K562 (cell line): ENCODE measurements at regions not wholly inside any gene's neighbourhood (a gene's known extent, or its start where the extent isn't known, plus 50 kb on each side); places are given as distances from the start of the nearest gene placed in this dataset.

ENCODE experiments used
- ATAC-seq: fragments of 200-7000 bp; cut with Tn5 transposase; 3 replicates; pipeline ENCODE4 v1.9.1; 2020; ENCODE audit warnings: moderate library complexity
- BruUV-seq: library from RNA; stranded (reverse); fragments of 400-500 nt; replicated peaks from 2 replicates; lab custom pipeline; 2021; lab: Mats Ljungman, UMichigan
- CTCF ChIA-PET: fragments of 300-600 bp; formaldehyde crosslinking; extraction: SDS; loops from one replicate; lab custom pipeline; 2021; ENCODE audit warnings: low intra/inter-chr PET ratio; lab: Yijun Ruan, JAX
- POLR2A ChIA-PET: fragments of 300-600, 350-650 bp; sonication (Branson Sonifier 250); formaldehyde crosslinking; extraction: SDS; loops from one replicate; lab custom pipeline; 2021; ENCODE audit warnings: antibody characterized with exemption, inconsistent platforms; lab: Yijun Ruan, JAX
- DNase-seq, 4 experiments: peaks; one replicate each; pipeline versions ENCODE4 v3.0.0 to v3.0.0-alpha.2; 2011 to 2018; ENCODE audit warnings: low spot score in 3 of 4, mixed read lengths in 3 of 4; ENCODE audit errors: extremely low read depth in 1 of 4
- FAIRE-seq: peaks from 2 replicates; lab custom pipeline; 2011; peaks lifted over from hg19 to GRCh38; lab: Jason Lieb, UNC
- H2AFZ ChIP-seq: 2 replicates; pipeline ENCODE4 v1.6.0; 2011; ENCODE audit warnings: low read depth, low read length, control low read depth, inconsistent platforms
- H3K27ac ChIP-seq: fragments of 200-600 bp; 3 replicates; pipeline ENCODE4 v1.8.0; 2011; ENCODE audit warnings: low read depth, mild to moderate bottlenecking, control low read depth, inconsistent platforms, low read length, moderate library complexity, mixed read lengths; ENCODE audit errors: extremely low read depth
- H3K27me3 ChIP-seq, 2 experiments: fragments of 300-600 bp in 1 of 2; 2 replicates in 1 of 2; 3 replicates in 1 of 2; pipeline versions ENCODE4 v1.6.0 to v1.8.0; 2011; ENCODE audit warnings: inconsistent platforms in 2 of 2, low read length in 2 of 2, mild to moderate bottlenecking in 1 of 2, mixed read lengths in 1 of 2, moderate library complexity in 1 of 2; ENCODE audit not compliant: control insufficient read depth in 2 of 2, insufficient read depth in 2 of 2
- H3K36me3 ChIP-seq: fragments of 300-600 bp; 3 replicates; pipeline ENCODE4 v1.8.0; 2011; ENCODE audit warnings: mild to moderate bottlenecking, low read length, inconsistent platforms; ENCODE audit not compliant: control insufficient read depth, insufficient read depth
- H3K4me1 ChIP-seq, 2 experiments: fragments of 200-600 bp in 1 of 2; replicated peaks in 1 of 2; 2 replicates in 1 of 2; 3 replicates in 1 of 2; pipeline versions ENCODE4 v1.5.1 to v1.8.0; 2011; ENCODE audit warnings: inconsistent platforms in 2 of 2, low read length in 2 of 2, mild to moderate bottlenecking in 1 of 2, mixed read lengths in 1 of 2, moderate library complexity in 1 of 2; ENCODE audit not compliant: control insufficient read depth in 2 of 2, insufficient read depth in 2 of 2
- H3K4me2 ChIP-seq: 2 replicates; pipeline ENCODE4 v1.6.1; 2011; ENCODE audit warnings: low read length, control low read depth, inconsistent platforms, mixed read lengths; ENCODE audit not compliant: insufficient read depth
- H3K4me3 ChIP-seq: fragments of 200-600 bp; sonication (generic), shearing (Covaris generic); 2 replicates; pipeline ENCODE4 v1.5.1; 2016; ENCODE audit warnings: control low read depth, inconsistent platforms
- H3K79me2 ChIP-seq: fragments of 200-600 bp; 3 replicates; pipeline ENCODE4 v1.8.0; 2011; ENCODE audit warnings: low read length, inconsistent platforms; ENCODE audit not compliant: control insufficient read depth, insufficient read depth
- H3K9ac ChIP-seq, 2 experiments: 2 replicates each; pipeline versions ENCODE4 v1.6.0 to v1.6.1; 2011; ENCODE audit warnings: low read depth in 2 of 2, low read length in 2 of 2, control low read depth in 1 of 2, inconsistent platforms in 1 of 2, mild to moderate bottlenecking in 1 of 2, mixed read lengths in 1 of 2; ENCODE audit not compliant: insufficient read depth in 1 of 2
- H3K9me1 ChIP-seq: one replicate; pipeline ENCODE4 v1.6.0; 2011; ENCODE audit warnings: inconsistent platforms, mild to moderate bottlenecking, low read length, moderate library complexity; ENCODE audit not compliant: control insufficient read depth, insufficient read depth
- H3K9me3 ChIP-seq: replicated peaks from 2 replicates; pipeline ENCODE4 v1.5.1; 2011; ENCODE audit warnings: low read depth, low read length, inconsistent platforms; ENCODE audit not compliant: control insufficient read depth, insufficient read depth
- H4K20me1 ChIP-seq: replicated peaks from 2 replicates; pipeline ENCODE4 v1.6.1; 2011; ENCODE audit warnings: low read length, inconsistent platforms, mixed read lengths; ENCODE audit not compliant: control insufficient read depth, insufficient read depth
- CCNT2 ChIP-seq: IDR thresholded peaks from 2 replicates; pipeline ENCODE4 v1.6.1; 2011; ENCODE audit warnings: borderline replicate concordance, low read depth, mild to moderate bottlenecking, moderate library complexity, mixed read lengths, low read length; ENCODE audit not compliant: insufficient read length; ENCODE audit errors: extremely low read depth
- DMBX1 ChIP-seq: fragments of 250-450 bp; sonication (Bioruptor Pico); IDR thresholded peaks from 2 replicates; pipeline ENCODE4 v1.8.0; 2022; ENCODE audit warnings: inconsistent platforms, mild to moderate bottlenecking, moderate library complexity, borderline replicate concordance
- EP400 ChIP-seq: fragments of 450-650 bp; IDR thresholded peaks from 2 replicates; pipeline ENCODE4 v1.6.1; 2017; ENCODE audit warnings: antibody characterized with exemption, mild to moderate bottlenecking, moderate library complexity
- HSF4 ChIP-seq: fragments of 250-450 bp; sonication (Bioruptor Pico); IDR thresholded peaks from 2 replicates; pipeline ENCODE4 v2.1.2; 2022; ENCODE audit warnings: mild to moderate bottlenecking, moderate library complexity, borderline replicate concordance
- IRF9 ChIP-seq: fragments of 450-650 bp; IDR thresholded peaks from 2 replicates; pipeline ENCODE4 v1.6.1; 2016; ENCODE audit warnings: missing biosample characterization, missing genetic modification characterization
- MTA2 ChIP-seq: fragments of 450-650 bp; IDR thresholded peaks from 2 replicates; pipeline ENCODE4 v1.6.1; 2016; ENCODE audit warnings: low read depth
- TAL1 ChIP-seq: fragments of 450-650 bp; IDR thresholded peaks from 2 replicates; pipeline ENCODE4 v1.6.1; 2016; ENCODE audit warnings: mild to moderate bottlenecking
- TBP ChIP-seq: optimal IDR thresholded peaks from 2 replicates; pipeline ENCODE3; 2011; ENCODE audit warnings: low read depth, low read length, improper control_type of control experiment
- YBX1 ChIP-seq: fragments of 450-650 bp; IDR thresholded peaks from 2 replicates; pipeline ENCODE4 v1.7.1; 2016; ENCODE audit warnings: mild to moderate bottlenecking
- ZNF592 ChIP-seq: fragments of 450-650 bp; IDR thresholded peaks from 2 replicates; pipeline ENCODE4 v1.6.1; 2017; ENCODE audit warnings: antibody characterized with exemption, mild to moderate bottlenecking
- WGBS: fragments of 100-300 bp; shearing (Covaris generic); methylation state at CpG from one replicate; pipeline ENCODE4 v1.1.6; 2016; ENCODE audit warnings: low coverage, mixed read lengths; ENCODE audit not compliant: insufficient coverage; ENCODE audit errors: missing lambda C conversion rate; 5-methylcytosine and 5-hydroxymethylcytosine counted together
- in situ Hi-C: fragments of 300-500 bp; cut with MboI; formaldehyde crosslinking; loops from 4 replicates; pipeline ENCODE4 v1.15.0; 2018; ENCODE audit warnings: inconsistent platforms, mixed read lengths
- intact Hi-C: fragments of 100-400 bp; cut with micrococcal nuclease; formaldehyde crosslinking; loops from 2 replicates; pipeline ENCODE4 v1.14.2; 2022

GRCh38 chr20:40336533-40336932 is 352.5 kb downstream of the MAFB start:
- Histone ChIP-seq H2AFZ (no peak overlapping the region), H3K4me3 (no peak overlapping the region), H3K9me3 (no peaks in the 10 kb centered on the region), H3K36me3 (no peaks in the 10 kb centered on the region), H3K27me3 (no peaks in the 10 kb centered on the region), H4K20me1 (no peaks in the 10 kb centered on the region), H3K9me1 (no peaks in the 10 kb centered on the region), H3K9ac (no peak overlapping the region), H3K4me1 (no peaks in the 10 kb centered on the region), H3K79me2 (no peaks in the 10 kb centered on the region), H3K27ac (no peak overlapping the region), H3K4me2 (no peak overlapping the region)
- CTCF ChIA-PET = no interaction called here
- TF ChIP-seq HSF4 (CRISPR knock-in tag) = no peak
- no peak for TF ChIP-seq TBP
- no peak for TF ChIP-seq CCNT2
- no peak for TF ChIP-seq YBX1
- TF ChIP-seq EP400 = no peak
- no peak for TF ChIP-seq MTA2
- TF ChIP-seq DMBX1 = no peak
- TF ChIP-seq IRF9 (tag) = no peak
- TF ChIP-seq TAL1 = no peak
- no peak for TF ChIP-seq ZNF592
- intact Hi-C loops (no loop called here), in situ Hi-C loops (no loop called here)
- DNase-seq (no peak), ATAC-seq (no peak), FAIRE-seq (no peak)
- no TSS peak for BruUV-seq
- WGBS = 0% methylated on average over 1 of the region's 1 CpG
- POLR2A ChIA-PET = no interaction called here
